Activated CD4-positive, alpha-beta T cell treated with anti-CD3 and anti-CD28 coated beads, Interleukin-10, Interleukin-2, amounts not matched to agents 100 ng/mL and 50 ng/mL, durations not matched to agents 16 hours and 8 hours (primary cell): ENCODE measurements at regions not wholly inside any gene's neighbourhood (a gene's known extent, or its start where the extent isn't known, plus 50 kb on each side); places are given as distances from the start of the nearest gene placed in this dataset.

Source experiments
- DNase-seq: peaks from one replicate; pipeline ENCODE4 v3.0.0-alpha.2; 2020

DNA sequence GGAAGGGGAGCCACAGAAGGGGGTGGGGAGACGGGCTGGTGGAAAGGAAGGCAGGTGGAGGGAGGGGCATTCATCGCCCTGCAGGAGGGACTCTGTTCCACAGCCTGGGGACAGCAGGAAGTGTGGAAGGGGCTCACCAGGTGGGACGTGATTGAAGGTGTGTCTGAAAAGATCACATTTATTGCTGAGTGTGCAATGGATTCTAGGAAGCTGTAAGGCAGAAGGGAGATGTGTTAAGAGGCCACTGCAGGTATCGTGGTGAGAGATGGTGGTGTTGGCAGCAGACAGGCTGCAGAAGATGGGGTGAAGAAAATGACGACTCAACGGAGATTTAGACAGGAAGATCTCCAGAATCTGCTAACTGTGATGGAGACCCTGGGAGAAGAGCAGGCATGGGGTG is 537.4 kb downstream of the MN1 start:
- DNase-seq: no peak

DNA sequence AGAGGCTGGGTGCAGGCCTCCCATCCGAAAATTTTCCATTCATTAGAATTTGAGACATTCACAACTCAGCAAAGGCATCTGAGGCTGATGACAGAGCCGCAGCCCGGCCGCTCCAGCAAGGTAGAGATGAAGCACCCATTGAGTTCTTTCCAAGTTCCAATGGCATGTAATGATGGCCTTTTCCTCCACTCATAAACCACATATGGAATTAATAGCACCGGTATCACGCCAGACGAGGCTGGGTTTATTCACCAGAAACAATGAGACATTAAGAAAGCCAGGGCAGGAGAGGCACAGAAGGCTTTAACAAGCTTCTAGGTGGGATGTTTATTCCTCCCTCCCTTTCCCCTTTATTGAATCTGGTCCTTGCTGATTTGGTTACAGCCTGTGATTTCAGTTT is 534.4 kb downstream of the MN1 start:
- DNase-seq: no peak

DNA sequence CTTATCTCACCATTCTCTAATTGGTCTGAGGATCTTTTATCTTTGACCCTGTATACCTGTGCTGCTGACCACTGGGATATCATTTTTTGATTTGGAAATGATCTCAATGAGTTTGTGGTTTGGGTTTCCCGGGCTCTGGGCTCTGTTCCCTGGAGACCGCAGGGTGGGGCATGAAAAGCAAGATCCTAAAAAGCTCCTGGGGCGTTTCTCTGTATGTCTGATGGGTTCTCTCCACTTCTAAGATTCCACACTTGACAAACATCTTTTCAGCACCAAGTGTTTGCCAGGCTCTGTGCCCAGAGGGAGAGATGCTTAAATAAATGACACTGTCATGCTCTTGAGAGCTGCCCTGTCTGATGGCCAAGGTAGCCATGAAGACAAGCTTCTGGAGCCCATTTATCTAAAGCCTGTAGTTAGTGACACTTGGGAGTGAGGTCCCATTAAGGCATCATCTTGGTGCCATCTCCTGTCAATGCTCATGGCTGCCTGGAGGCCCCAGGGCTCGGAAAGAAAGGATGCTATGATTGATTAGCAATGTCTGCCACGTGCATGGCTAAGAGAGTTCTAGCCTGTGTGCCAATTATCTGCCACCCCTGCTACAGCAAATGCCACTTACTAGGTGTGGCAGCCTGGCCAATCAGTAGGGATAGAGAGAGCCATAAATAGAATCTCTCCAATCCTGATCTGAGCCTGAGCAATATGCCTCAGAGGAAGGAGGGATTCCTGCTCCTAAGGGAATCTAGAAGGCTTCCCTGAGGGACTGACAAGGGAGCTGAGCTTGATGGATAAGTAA is 531.6 kb downstream of the MN1 start:
- DNase-seq: no peak

DNA sequence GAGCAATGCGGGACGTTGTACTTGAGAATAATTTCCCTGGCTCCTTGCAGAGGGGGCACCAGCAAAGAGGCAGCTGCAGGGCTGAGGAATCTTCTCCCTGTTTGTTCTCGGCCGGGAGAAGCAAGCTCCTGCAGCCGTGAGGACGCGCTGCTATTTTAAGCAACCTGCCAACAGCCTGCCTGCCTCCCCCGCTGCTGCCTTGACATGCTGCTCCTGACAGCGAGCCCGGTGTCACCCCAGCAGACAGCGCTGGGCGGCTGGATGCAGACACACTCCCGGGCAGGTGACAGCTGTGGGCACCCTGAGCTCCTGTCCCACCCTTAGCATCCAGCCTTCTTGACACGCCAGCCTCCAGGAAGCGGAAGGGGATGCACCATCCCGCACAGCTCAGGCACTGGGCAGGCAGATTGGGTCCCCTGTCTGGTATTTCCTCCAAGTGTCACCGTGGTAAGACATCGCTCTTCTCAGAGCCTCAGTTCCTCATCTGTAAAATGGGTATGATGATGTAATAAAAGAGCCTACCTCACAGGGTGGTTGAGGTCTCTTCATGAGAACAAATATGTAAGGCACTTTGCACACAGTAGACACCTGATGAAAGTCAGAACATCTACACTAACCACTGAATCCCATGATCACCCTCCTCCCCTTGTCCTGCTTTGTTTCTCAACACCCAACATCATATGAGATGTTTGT is 530.6 kb downstream of the MN1 start:
- no peak for DNase-seq

DNA sequence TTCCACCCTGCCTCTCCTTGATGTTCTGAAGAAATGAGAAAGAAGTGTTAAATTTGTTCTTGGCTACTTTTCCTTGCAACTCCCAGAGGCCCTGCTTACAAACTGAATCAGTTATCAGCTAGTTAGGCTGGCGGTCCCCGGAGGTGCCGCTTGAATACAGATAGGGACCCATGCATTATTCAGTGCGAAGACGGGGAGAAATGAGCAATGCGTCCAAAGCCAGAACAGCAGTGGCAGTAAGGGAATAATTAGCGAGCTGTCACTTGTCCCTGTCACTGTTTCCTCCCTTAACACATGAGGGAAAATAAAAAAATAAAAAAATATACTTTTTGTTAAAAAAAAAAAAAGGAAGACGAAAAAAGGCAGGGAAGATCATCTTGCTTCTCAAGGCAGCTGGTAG is 528.1 kb downstream of the MN1 start:
- no peak for DNase-seq

DNA sequence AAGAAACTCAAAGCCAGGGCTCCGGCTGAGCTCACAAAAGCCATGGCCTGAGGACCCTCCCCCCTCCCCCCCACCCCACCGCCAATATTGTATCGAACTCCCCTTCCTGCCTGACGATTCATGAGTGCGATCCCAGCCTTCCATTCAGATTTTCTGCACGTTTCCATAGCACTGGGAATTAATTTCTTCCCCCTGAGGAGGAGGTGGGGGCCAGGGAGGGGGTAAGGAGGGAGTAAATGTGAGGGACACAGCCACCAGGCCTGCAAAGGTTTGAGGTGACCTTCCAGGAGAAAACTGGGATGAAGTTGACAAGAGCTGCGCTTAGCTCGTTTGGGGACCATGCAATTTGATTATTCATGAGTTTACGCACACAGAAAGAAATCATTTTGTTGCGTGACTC is 527.7 kb downstream of the MN1 start:
- DNase-seq: no peak

DNA sequence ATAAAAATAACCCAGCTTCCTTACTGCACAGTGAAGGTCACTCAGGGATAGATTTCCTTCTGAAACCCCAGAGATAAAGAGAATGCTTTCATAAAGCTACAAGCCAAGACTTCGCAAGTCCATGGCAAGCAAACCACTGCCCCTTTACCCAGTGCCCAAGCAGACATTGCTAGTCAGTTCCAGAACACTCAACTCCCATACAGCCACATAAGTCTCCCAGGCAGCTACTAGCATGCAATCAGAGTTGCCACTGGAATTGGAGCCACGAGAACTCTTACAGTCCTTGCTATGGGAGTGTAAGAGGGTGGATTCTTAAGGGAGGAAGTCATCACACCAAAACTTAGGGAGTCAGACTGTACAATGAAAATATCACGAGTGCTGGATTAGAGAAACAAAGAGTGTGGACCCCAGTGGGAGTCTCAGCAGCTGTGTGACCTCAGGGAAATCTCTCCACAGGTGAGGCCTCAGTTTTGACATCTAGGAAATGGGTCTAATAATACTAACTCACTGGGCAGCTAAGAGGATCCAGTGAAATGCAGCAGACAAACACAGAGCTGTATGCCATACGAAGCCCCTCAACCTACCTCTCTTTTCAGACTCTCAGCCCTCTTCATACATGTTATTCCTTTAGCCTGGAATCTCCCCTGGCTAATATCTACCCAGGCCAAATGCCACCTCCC is 526.6 kb downstream of the MN1 start:
- no peak for DNase-seq

DNA sequence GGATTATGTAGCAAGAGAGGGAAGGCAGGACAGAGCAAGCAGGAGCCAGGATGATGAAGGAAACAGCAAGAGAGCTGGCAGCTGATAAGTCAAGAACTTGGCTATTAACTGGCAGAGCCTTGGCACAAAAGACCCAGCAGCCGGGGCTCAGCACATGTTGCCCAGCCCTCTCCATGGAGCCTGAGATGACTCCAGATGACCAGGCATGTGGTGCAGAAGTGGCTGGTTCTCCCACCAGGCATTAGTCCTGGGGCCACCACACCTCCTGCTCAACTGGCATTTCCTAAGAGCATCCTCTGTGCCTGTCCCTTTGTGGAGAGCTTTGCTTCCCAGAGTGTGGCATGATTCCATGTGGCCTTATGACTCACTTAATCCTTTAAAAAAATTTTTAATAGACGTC is 522.6 kb downstream of the MN1 start:
- no peak for DNase-seq

DNA sequence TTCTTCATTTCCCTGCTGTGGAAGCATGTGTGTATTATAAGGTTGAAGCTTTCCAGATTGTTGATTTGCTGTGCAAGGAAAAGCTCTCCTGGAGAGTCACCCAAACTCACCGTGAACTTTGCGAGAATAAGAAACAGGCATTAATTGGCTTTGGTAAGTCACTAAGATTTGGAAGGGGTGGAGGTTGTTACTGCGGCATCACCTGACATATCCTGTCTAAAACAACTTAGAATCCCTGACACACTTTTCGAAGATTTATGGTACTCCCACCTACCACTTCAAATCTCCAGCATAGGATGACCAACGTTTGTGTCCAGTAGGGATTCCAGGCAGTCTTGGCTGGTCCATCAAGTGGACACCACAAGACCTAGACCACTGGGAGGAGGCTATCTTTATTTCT is 518.3 kb downstream of the MN1 start:
- DNase-seq: no peak

DNA sequence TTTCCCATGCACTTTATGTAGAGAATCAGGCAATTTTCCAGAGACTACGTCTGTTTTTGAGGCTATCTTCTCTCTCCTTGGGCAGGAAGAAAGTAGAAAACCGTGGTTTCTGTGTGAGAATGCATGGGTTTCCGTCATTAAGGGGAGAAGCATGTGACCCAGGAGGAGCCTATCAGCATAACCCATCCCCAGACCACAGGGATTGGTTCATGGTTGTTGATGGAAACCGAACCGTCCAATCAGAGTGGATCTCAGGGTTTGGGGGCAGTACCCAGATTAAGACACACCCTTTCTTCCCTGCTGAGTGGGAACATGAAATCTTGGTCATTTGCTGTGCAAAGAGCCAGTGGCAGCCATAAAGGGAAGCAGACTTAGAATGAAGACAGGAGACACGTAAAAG is 517.8 kb downstream of the MN1 start:
- DNase-seq: no peak

DNA sequence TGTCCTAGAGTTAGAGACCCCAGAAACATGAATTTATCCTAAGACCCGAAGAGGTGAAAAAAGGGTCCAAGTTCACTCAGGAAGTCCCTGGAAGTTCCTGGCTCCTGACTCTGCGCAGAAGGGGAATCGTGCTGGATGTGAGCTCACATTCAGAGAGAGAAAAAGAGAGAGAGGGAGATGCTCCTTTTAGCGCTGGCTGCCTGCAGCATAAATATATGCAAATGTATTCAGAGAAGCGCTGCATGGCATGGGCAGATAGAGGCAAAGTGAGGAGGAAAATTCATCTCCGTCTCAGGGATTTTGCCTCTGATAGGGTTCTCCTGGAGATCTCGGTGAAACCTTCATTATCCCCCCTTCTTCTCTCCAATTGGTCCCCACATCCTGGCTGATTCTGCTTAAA is 517.2 kb downstream of the MN1 start:
- DNase-seq: no peak

DNA sequence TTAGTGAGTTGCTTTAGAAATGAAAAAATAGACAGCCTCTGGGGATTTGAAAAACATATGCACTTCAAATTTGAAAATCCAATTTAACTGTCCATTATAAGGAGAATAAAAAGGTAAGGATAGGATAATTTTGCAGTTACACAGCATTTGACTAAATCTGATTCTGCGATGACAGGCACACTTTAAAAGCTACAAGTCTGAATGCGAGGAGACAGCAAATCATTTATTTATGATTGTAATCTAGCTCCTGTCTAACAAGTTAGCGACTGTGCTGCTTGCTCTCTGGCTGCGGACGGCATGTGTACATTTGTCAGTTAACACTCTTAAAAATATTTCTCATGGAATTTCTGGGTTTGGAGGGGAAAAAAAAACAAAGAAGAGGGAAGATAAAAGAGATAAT is 514.8 kb downstream of the MN1 start:
- no peak for DNase-seq

DNA sequence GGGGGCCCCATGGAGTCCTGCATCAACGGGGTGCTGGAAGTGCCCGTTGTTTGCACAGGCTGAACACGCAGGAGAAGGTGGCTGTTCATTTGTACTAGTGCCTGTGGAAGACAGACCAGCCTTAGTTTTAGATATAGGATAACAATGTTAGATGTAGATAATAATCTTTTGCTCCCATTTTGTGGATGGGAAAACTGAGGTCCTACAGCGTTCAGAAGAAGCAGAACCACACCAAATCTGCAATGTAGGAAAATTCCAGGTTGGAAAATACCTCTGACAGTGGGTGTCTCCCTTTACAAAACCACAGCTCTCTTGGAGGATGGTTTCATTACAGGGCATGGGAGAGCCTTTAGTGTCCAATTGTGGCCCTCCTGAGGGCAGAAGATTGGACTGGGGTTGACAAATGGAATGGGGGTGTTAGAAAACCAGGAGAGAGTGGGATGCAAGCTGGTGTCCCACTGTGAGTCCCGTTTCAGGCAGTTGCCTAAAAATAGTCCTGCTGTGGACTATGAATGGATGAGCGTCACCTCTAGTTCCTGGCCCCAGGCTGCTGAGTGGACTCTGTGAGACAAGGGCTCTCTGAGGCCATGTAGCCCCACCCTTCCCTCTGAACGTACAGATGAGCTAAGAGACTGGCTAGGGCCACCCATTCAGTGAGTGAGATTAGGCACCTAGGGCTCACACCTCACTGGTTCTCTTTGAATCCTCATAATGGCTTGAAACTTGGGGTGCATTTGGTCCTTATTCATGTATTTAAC is 508.8 kb downstream of the MN1 start:
- no peak for DNase-seq

DNA sequence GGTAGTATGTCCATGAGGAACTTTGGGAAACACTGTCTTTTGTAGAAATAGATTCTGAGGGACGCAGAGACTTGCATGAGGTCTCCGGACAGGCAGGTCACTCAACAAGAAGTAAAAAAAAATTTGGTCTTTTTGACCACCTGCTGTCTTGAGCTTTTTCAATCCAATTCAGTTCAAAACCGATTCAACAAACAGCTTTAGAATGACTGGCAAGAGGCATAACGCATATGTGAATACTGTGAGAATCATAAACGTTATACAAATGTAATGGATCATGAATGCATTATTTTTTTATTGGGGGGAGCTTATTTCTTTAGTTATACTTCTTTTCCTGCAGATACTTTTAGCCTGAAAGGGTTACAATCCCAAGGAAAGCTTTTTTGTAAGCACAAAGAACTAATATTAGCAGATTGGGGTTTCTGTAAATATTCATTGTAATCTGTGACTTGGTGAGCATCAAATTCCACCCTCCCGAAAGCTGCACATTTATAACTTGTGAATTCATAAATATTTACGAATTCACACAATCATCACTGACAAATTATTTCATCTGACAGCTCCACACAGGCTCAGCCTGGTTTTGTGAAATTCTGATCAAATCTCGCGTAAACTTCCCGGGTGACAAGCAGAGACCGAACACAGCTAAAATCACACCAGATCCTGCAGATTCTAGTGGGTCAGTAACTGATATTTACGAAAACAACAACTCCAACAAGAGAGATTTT is 507.7 kb downstream of the MN1 start:
- DNase-seq: no peak

DNA sequence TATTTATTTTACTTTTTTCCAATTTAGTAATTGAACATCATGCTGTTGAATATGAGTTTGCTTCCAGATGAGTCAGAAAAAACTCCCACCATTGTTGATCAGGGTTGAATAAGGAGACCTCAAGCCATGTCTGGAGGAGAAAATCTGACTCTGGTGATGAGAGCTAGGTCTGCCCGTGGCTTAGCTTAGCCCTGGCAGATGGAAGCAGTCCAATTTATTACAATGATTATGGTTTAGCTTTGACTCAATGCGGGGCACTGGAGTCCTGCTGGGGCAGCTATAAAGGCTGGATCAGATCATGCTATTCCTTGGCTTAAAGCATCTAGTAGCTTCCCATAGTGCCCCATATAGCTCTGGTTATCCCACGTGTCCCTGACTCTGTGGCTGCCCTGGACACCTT is 506.5 kb downstream of the MN1 start:
- DNase-seq: no peak

DNA sequence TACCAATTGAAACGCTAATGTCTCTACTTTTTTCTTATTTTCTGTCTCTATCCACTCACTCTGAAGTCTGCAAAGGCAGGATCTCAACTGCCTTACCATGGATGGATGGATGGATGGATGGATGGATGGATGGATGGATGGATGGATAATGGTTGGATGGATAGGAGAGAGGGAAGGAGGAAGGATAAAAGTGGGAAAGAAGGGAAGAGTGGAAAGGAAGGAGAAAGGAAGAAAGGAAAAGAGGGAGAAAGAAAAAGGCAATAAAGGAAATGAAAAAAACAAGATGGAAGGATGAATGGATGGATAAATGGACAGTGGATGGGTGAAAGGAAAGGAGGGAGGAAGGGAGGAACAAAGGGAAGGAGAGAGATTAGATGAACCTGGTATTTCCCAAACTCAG is 506.0 kb downstream of the MN1 start:
- no peak for DNase-seq

DNA sequence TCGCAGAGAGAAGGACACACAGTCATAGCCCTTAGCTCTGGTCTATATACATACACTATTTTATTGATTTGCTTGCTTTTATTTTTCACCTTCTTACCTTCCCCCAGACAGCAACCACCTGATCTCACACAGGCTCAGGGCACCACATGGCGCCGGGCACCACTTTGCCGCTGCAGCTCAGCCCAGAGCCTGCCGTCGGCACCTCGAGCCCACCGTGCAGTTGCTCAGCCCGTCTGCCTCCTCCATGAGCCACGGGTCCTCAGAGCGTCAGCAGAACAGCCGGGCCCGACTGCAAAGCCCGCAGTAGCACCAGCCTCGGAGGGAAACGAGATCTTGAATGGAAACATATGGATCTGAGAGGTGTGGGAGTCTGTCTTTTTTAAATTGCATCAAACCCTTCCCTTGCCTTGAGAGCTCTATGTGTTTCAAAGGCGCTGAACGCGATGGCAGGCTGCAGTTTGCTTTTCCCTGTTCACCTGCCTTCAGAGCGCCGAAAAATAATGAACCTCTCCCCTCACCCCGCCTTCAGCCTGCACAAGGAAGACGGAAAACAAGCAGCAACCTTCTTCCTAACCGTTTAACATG is 505.4 kb downstream of the MN1 start:
- no peak for DNase-seq

DNA sequence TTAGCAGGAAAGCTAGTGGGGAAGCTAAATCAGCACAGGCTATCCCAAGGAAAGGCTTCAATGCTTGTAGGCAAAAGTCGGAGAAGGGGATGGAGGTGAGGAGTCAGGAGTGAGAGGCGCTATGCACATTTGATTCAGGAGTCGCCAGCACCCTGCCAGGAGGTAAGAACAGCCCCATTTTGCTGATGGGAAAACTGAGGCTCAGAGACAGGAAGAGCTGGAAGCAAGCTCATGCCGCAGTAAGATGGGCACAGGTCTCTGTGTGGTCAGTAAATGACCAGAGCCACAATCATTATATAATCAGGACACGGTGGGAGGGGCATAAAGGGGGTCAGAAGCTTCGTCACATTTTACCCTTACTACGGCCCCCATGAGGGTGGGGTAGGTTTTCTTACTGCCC is 504.4 kb downstream of the MN1 start:
- no peak for DNase-seq

DNA sequence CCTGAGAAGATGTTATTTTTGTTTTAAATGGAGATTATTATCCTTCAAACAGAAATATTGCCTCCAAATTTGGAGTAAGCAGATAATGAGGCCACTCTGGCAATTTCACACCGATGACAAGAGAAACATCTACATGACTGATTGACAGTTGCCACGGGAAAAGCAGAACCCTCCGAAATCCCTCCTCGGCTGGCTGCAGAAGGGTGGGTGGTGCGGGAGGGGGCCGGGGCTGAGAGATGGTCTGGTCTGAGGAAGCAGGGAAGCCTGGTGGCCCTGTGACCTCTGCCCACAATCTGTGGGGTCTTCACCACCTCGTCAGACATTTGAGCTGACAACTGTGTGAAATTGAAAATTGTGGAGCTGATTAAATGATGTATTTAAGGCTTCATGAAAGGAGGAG is 503.2 kb downstream of the MN1 start:
- no peak for DNase-seq

DNA sequence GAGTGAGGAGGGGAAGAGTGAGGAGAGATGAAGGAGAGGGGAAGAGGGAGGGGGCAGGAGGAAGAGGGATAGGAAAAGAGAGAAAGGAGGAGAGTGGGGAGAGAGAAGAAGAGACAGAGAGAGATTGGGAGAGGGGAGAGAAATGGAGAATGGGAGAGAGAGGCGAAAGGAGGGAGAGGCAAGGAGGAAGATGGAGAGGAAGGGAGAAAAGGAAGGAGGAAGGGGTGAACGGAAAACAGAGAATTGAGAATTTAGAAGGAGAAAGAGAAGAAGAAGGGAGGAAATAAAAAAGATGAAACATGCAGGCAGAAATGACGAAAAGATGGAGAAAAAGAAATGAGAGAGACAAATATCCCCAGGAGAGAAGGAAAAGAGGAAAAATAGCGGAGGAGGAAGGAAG is 502.8 kb downstream of the MN1 start:
- DNase-seq: no peak

DNA sequence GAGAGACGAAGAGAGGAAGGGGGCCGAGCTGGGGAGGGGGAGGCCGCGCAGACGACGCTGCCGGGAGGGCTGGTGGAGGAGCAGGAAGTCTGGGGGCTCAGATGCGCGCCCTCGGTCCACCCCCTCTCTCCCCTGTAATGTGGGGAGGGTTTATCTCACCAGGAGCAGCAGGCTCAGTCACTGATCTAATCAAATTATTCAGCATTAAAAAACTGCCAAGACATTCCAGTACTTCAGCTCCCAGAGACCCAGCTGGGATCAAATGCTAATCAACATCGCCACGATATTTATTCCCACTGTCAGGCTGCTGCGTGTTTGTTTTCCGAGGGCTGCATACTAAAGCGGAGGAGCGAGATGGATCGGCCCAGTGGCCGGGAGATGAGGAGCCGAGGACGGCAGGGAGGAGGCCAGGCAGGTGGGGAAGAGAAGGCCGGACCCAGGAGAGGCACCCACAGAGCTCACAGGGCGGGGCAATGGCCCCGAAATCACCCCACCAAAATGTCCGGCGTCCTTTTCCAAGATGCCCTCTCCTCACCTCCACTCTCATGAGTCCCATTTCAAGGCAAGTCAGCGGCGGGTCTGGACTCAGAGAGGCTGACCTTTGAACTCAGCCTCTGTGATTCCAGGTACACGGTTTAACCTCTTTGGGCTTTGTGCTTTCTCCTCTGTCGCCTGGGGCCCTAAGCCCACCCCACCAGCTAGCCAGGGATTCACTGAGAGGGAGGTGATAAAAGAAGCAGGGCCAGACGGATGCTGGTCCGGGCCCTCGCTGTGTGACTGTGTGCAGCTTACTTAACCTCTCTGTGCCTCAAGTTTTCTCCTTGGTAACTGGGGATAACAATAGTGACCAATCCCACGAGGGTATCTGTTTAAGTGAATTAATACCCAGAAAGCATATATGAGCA is 502.1 kb downstream of the MN1 start:
- no peak for DNase-seq
